ENCODE measurements at regions not wholly inside any gene's neighbourhood (a gene's known extent, or its start where the extent isn't known, plus 50 kb on each side); places are given as distances from the start of the nearest gene placed in this dataset.

GRCh38 chr13:36536546-36536945, 104.3 kb downstream of the CCNA1 start:
- no peaks in the 10 kb centered on the region for H3K4me1 Mint-ChIP-seq
- H3K4me3 Mint-ChIP-seq: no peak overlapping the region
- H3K27me3 Mint-ChIP-seq: no peaks in the 10 kb centered on the region
- ATAC-seq: no peak
- no peaks in the 10 kb centered on the region for H3K36me3 Mint-ChIP-seq
- H3K27ac Mint-ChIP-seq: no peak overlapping the region
- H3K9me3 Mint-ChIP-seq: peaks cover 6% of the 10 kb centered on the region

GRCh38 chr13:36543671-36544070, 111.4 kb downstream of the CCNA1 start:
- H3K4me1 Mint-ChIP-seq: no peaks in the 10 kb centered on the region
- H3K27me3 Mint-ChIP-seq: no peaks in the 10 kb centered on the region
- no peak overlapping the region for H3K27ac Mint-ChIP-seq
- peaks cover 4% of the 10 kb centered on the region for H3K9me3 Mint-ChIP-seq
- ATAC-seq: no peak
- no peaks in the 10 kb centered on the region for H3K36me3 Mint-ChIP-seq
- H3K4me3 Mint-ChIP-seq: no peak overlapping the region

- ATAC-seq: no peak
- Mint-ChIP-seq H3K36me3 (no peaks in the 10 kb centered on the region), H3K4me1 (peaks cover 24% of the 10 kb centered on the region), H3K27ac (no peak overlapping the region), H3K27me3 (peaks cover 10% of the 10 kb centered on the region), H3K4me3 (no peak overlapping the region), H3K9me3 (no peaks in the 10 kb centered on the region)
Observed at GRCh38 chr13:36548129-36548528, 115.8 kb downstream of the CCNA1 start.

GRCh38 chr13:36549126-36549702, 116.9 kb downstream of the CCNA1 start:
- ATAC-seq: no peak
- Mint-ChIP-seq H3K27ac (no peak overlapping the region), H3K36me3 (no peaks in the 10 kb centered on the region), H3K27me3 (peaks cover 10% of the 10 kb centered on the region), H3K4me3 (no peak overlapping the region), H3K4me1 (peaks cover 24% of the 10 kb centered on the region), H3K9me3 (no peaks in the 10 kb centered on the region)

- Mint-ChIP-seq H3K4me1 (peaks cover 24% of the 10 kb centered on the region), H3K9me3 (no peaks in the 10 kb centered on the region), H3K27me3 (peaks cover 10% of the 10 kb centered on the region), H3K27ac (no peak overlapping the region), H3K4me3 (peak overlapping the region; percentile 3), H3K36me3 (no peaks in the 10 kb centered on the region)
- ATAC-seq: peak; percentile 66
Observed at GRCh38 chr13:36549755-36550154, 117.5 kb downstream of the CCNA1 start.

GRCh38 chr13:36550177-36550576, 117.9 kb downstream of the CCNA1 start:
- Mint-ChIP-seq H3K4me1 (peaks cover 24% of the 10 kb centered on the region), H3K9me3 (no peaks in the 10 kb centered on the region), H3K27me3 (peaks cover 10% of the 10 kb centered on the region), H3K4me3 (no peak overlapping the region), H3K27ac (no peak overlapping the region), H3K36me3 (no peaks in the 10 kb centered on the region)
- ATAC-seq: no peak

GRCh38 chr13:36551445-36551844, 119.2 kb downstream of the CCNA1 start:
- H3K27ac Mint-ChIP-seq: no peak overlapping the region
- H3K4me1 Mint-ChIP-seq: peaks cover 24% of the 10 kb centered on the region
- H3K27me3 Mint-ChIP-seq: peaks cover 10% of the 10 kb centered on the region
- H3K4me3 Mint-ChIP-seq: no peak overlapping the region
- no peak for ATAC-seq
- no peaks in the 10 kb centered on the region for H3K9me3 Mint-ChIP-seq
- no peaks in the 10 kb centered on the region for H3K36me3 Mint-ChIP-seq

GRCh38 chr13:36552334-36552733, 120.0 kb downstream of the CCNA1 start:
- H3K27ac Mint-ChIP-seq: no peak overlapping the region
- peak; percentile 35 for ATAC-seq
- no peaks in the 10 kb centered on the region for H3K36me3 Mint-ChIP-seq
- no peaks in the 10 kb centered on the region for H3K9me3 Mint-ChIP-seq
- H3K4me1 Mint-ChIP-seq: peaks cover 24% of the 10 kb centered on the region
- peak overlapping the region; percentile 2 for H3K4me3 Mint-ChIP-seq
- H3K27me3 Mint-ChIP-seq: peaks cover 10% of the 10 kb centered on the region

- Mint-ChIP-seq H3K27ac (no peak overlapping the region), H3K9me3 (no peaks in the 10 kb centered on the region), H3K4me3 (no peak overlapping the region), H3K36me3 (no peaks in the 10 kb centered on the region), H3K4me1 (peaks cover 24% of the 10 kb centered on the region), H3K27me3 (peaks cover 10% of the 10 kb centered on the region)
- no peak for ATAC-seq
Observed at GRCh38 chr13:36553491-36553890, 120.3 kb upstream of the SERTM1 start.

GRCh38 chr13:36555151-36555986, 118.5 kb upstream of the SERTM1 start:
- no peaks in the 10 kb centered on the region for H3K9me3 Mint-ChIP-seq
- peak; percentile 58 for ATAC-seq
- H3K36me3 Mint-ChIP-seq: no peaks in the 10 kb centered on the region
- no peaks in the 10 kb centered on the region for H3K27me3 Mint-ChIP-seq
- no peak overlapping the region for H3K27ac Mint-ChIP-seq
- peaks cover 14% of the 10 kb centered on the region for H3K4me1 Mint-ChIP-seq
- H3K4me3 Mint-ChIP-seq: no peak overlapping the region

GRCh38 chr13:36559375-36559774, 114.4 kb upstream of the SERTM1 start:
- no peaks in the 10 kb centered on the region for H3K9me3 Mint-ChIP-seq

GRCh38 chr13:36567485-36567884, 106.3 kb upstream of the SERTM1 start:
- no peaks in the 10 kb centered on the region for H3K9me3 Mint-ChIP-seq
- no peak for ATAC-seq
- no peaks in the 10 kb centered on the region for H3K4me1 Mint-ChIP-seq
- H3K4me3 Mint-ChIP-seq: no peak overlapping the region
- H3K36me3 Mint-ChIP-seq: no peaks in the 10 kb centered on the region
- no peak overlapping the region for H3K27ac Mint-ChIP-seq
- H3K27me3 Mint-ChIP-seq: peaks cover 16% of the 10 kb centered on the region

More at GRCh38 chr13:36559375-36559774, 114.4 kb upstream of the SERTM1 start:
- H3K4me1 Mint-ChIP-seq: no peaks in the 10 kb centered on the region
- H3K36me3 Mint-ChIP-seq: no peaks in the 10 kb centered on the region
- H3K4me3 Mint-ChIP-seq: no peak overlapping the region
- ATAC-seq: no peak
- H3K27ac Mint-ChIP-seq: no peak overlapping the region
- H3K27me3 Mint-ChIP-seq: peaks cover 14% of the 10 kb centered on the region

- H3K27ac Mint-ChIP-seq: no peak overlapping the region
- ATAC-seq: no peak
- no peaks in the 10 kb centered on the region for H3K27me3 Mint-ChIP-seq
- no peak overlapping the region for H3K4me3 Mint-ChIP-seq
- no peaks in the 10 kb centered on the region for H3K36me3 Mint-ChIP-seq
- H3K4me1 Mint-ChIP-seq: no peaks in the 10 kb centered on the region
- no peaks in the 10 kb centered on the region for H3K9me3 Mint-ChIP-seq
Observed at GRCh38 chr13:36570489-36570888, 103.3 kb upstream of the SERTM1 start.

GRCh38 chr13:36571444-36571843, 102.4 kb upstream of the SERTM1 start:
- H3K27ac Mint-ChIP-seq: no peak overlapping the region
- no peaks in the 10 kb centered on the region for H3K36me3 Mint-ChIP-seq

GRCh38 chr13:36582977-36583376, 90.8 kb upstream of the SERTM1 start:
- no peak overlapping the region for H3K4me3 Mint-ChIP-seq

More at GRCh38 chr13:36571444-36571843, 102.4 kb upstream of the SERTM1 start:
- H3K9me3 Mint-ChIP-seq: no peaks in the 10 kb centered on the region
- H3K4me1 Mint-ChIP-seq: no peaks in the 10 kb centered on the region
- H3K4me3 Mint-ChIP-seq: no peak overlapping the region
- no peak for ATAC-seq
- no peaks in the 10 kb centered on the region for H3K27me3 Mint-ChIP-seq

GRCh38 chr13:36599641-36600040, 74.2 kb upstream of the SERTM1 start:
- H3K27ac Mint-ChIP-seq: no peak overlapping the region
- H3K4me1 Mint-ChIP-seq: no peaks in the 10 kb centered on the region
- H3K36me3 Mint-ChIP-seq: no peaks in the 10 kb centered on the region
- H3K27me3 Mint-ChIP-seq: no peaks in the 10 kb centered on the region
- no peak for ATAC-seq
- no peak overlapping the region for H3K4me3 Mint-ChIP-seq
- H3K9me3 Mint-ChIP-seq: peaks cover 6% of the 10 kb centered on the region

More at GRCh38 chr13:36582977-36583376, 90.8 kb upstream of the SERTM1 start:
- peaks cover 4% of the 10 kb centered on the region for H3K27me3 Mint-ChIP-seq
- no peaks in the 10 kb centered on the region for H3K36me3 Mint-ChIP-seq
- H3K9me3 Mint-ChIP-seq: no peaks in the 10 kb centered on the region
- H3K4me1 Mint-ChIP-seq: no peaks in the 10 kb centered on the region
- H3K27ac Mint-ChIP-seq: no peak overlapping the region
- ATAC-seq: no peak

All from stimulated activated memory B cell treated with anti-CD40 and anti-IgM and Interleukin-4, amounts not matched to agents 10 μg/mL and 1 μg/mL and 100 μg/mL, for 72 hours (primary cell).